ENCODE measurements at regions not wholly inside any gene's neighbourhood (a gene's known extent, or its start where the extent isn't known, plus 50 kb on each side); places are given as distances from the start of the nearest gene placed in this dataset.

GRCh38 chrX:9401051-9401450, 63.8 kb upstream of the TBL1X start:
- H4K8ac ChIP-seq (ENCODE audit: low read depth in 2 of 2, low read length in 2 of 2) = no peak overlapping the region
- BruUV-seq (replicated peaks) = no TSS peak
- dilution Hi-C loops (cut with HindIII; ENCODE audit: low sequenced_read_pairs, unreplicated experiment) = no loop called here
- POLR2A ChIA-PET (ENCODE audit: unreplicated experiment) = no interaction called here
- H3K9me3 ChIP-seq (ENCODE audit: control insufficient read depth, insufficient read depth, low read length) = peaks cover 6% of the 10 kb centered on the region; the same call in 1 of the 2 replicates
- no peak overlapping the region for H3K9ac ChIP-seq (ENCODE audit: low read depth, low read length)
- no peaks in the 10 kb centered on the region for H3K4me1 ChIP-seq (ENCODE audit: control insufficient read depth, insufficient read depth, low read length)
- H4K91ac ChIP-seq (ENCODE audit: insufficient read depth, low read depth, low read length) = no peak overlapping the region
- TF ChIP-seq CHD1 (IDR thresholded peaks at IDR 0.05; ENCODE audit: low read depth, low read length) (no peak), MAZ (IDR thresholded peaks at IDR 0.05; ENCODE audit: borderline replicate concordance, low read depth, low read length) (no peak)
- no peak overlapping the region for H2BK5ac ChIP-seq (ENCODE audit: low read depth, low read length, poor library complexity, severe bottlenecking)
- no peaks in the 10 kb centered on the region for H3K36me3 ChIP-seq (ENCODE audit: control insufficient read depth, insufficient read depth, low read length)
- H3K56ac ChIP-seq (ENCODE audit: extremely low read depth, insufficient read depth, low read length) = no peak overlapping the region
- no peak overlapping the region for H2AK5ac ChIP-seq (ENCODE audit: low read depth, low read length)
- no peaks in the 10 kb centered on the region for H3K27me3 ChIP-seq (ENCODE audit: control insufficient read depth, insufficient read depth, low read length)
- CTCF ChIA-PET = no interaction called here
- no peak overlapping the region for H3K18ac ChIP-seq (ENCODE audit: low read depth, low read length)
- intact Hi-C loops (cut with micrococcal nuclease) = no loop called here
- no peak overlapping the region for H4K5ac ChIP-seq (ENCODE audit: low read depth, low read length)
- no peaks in the 10 kb centered on the region for H4K20me1 ChIP-seq (ENCODE audit: insufficient read depth, low read length)
- WGBS, 2 experiments (ENCODE audit: extremely low coverage in 2 of 2, insufficient read length in 1 of 2) = 59% methylated on average over 2 of the region's 6 CpGs; no CpG with 5 or more reads in 1 of the 2 experiments
- H3K79me1 ChIP-seq (ENCODE audit: low read depth in 1 of 2, low read length in 2 of 2) = no peaks in the 10 kb centered on the region
- no peak overlapping the region for H2BK120ac ChIP-seq (ENCODE audit: low read depth, low read length)
- no peak overlapping the region for H2BK20ac ChIP-seq (ENCODE audit: low read depth, low read length)
- H3K4me3 ChIP-seq (ENCODE audit: insufficient read depth, low read depth, low read length) = no peak overlapping the region
- H2BK15ac ChIP-seq (ENCODE audit: low read depth, low read length) = no peak overlapping the region
- no peak overlapping the region for H3K4me2 ChIP-seq (ENCODE audit: low read depth, low read length)
- no peak overlapping the region for H3K4ac ChIP-seq (ENCODE audit: low read depth, low read length)
- no peak overlapping the region for H3K14ac ChIP-seq (replicated peaks; ENCODE audit: low read depth, low read length)
- H3K27ac ChIP-seq (ENCODE audit: insufficient read depth, low read length) = no peak overlapping the region
- in situ Hi-C loops (cut with MboI; ENCODE audit: low sequenced_read_pairs) = no loop called here
- H3K9me1 ChIP-seq (ENCODE audit: insufficient read depth, low read length) = no peaks in the 10 kb centered on the region
- no peak for ATAC-seq (ENCODE audit: low read depth)
- H3K23ac ChIP-seq (ENCODE audit: low read depth, low read length) = no peak overlapping the region
- no peak overlapping the region for H2AFZ ChIP-seq (replicated peaks; ENCODE audit: low read length, poor library complexity)
- DNase-seq = no peak
- no peak overlapping the region for H2AK9ac ChIP-seq (replicated peaks; ENCODE audit: low read depth, low read length, poor library complexity)

Measured in IMR-90 (cell line).